GM21723 (cell line): ENCODE measurements at regions not wholly inside any gene's neighbourhood (a gene's known extent, or its start where the extent isn't known, plus 50 kb on each side); places are given as distances from the start of the nearest gene placed in this dataset.

ENCODE experiments used
- ATAC-seq: cut with Tn5 transposase; IDR thresholded peaks from one replicate; pipeline ENCODE4 v1.9.1; 2021; ENCODE audit warnings: mild to moderate bottlenecking, moderate library complexity; ENCODE audit not compliant: unreplicated experiment

- ATAC-seq = no peak
Observed at GRCh38 chr9:2351324-2351723, 270.3 kb upstream of the VLDLR start.

DNA sequence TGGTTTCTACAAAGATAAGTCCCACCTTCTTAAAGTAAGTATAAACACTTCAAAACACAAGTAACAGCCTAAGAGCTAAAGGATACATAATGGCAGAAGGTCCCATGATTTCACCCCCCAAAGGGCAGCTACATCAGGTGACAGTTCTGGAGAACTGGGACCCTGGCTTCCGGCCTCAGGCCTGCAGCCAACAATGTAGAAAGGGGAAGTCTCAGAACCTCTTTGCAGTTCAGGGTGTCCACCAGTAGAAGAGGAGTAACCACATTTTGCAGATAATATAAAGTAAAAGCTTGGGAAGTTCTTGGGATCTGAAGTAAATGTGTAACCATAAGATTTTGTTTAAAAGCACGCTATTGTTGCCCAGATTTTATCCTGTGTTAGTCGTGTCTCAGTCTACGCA is 267.4 kb upstream of the VLDLR start:
- no peak for ATAC-seq

DNA sequence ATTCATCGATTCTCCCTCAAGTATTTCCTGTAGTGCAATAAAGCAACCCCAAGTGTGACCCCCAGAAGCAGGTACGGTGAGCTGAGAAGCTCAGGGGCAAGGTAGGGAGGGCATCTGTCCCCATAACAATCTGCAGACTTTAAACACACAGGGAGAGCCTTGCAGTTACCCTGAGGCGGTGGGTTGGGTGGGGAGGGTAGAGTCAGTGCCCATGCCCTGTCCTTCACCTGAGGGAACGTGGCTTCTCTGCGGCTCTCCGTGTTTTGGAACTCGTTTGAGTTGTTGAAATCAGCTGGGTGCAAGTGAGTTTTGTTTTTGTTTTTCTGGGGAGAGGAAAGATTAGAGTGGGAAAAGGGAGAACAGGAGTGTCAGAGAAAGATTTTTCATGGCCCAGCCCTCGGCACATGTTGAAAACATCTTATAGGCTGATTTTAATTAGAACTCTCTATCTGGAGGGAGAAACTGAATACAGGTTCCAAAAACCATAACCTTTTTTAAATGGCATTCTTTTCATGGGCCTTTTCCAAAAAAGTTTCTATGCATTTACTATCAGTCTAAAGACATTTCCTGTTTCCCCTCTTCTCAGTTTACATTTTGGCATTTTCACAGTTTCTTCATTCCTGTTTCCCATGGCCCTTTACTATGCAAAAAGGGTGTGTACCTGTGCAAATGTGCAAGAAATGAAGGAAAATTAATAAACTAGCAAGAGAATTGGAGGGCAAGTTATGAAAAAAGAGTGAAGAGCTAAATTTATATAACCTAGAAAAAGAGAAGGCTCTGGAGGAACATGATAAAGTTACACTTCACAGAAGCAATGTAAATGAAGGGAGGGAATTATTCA is 266.5 kb upstream of the VLDLR start:
- ATAC-seq = no peak

- ATAC-seq = no peak
Observed at GRCh38 chr9:2355697-2355983, 265.9 kb upstream of the VLDLR start.

- no peak for ATAC-seq
Observed at GRCh38 chr9:2356041-2356790, 265.4 kb upstream of the VLDLR start.

DNA sequence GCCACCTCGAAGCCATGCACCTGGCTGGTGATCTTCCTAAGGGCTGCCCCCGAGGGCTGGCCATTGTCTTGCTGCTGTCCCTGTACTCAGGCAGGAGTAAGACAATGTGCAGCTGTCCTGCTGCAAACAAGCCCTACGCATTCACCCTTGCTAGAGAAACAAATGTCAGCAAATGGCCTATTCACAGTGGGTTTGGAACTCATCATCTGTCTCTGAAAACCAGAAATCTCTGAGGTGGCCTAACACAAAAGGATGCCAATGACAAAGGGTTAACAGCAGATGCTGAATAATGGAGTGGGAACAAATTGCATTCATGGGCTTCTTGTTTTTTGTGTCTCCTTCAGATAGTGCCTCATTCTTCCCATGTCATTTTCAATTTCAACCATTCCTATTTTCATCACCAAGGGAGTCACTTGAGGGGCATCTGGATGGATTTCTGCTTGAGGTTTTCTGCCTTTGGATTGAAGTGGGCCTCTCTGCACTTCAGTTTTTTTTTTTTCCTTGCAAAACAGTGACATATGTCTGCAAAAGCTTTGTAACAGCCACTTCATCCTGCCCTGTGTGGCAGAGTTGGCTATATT is 261.6 kb upstream of the VLDLR start:
- ATAC-seq = no peak

- ATAC-seq = no peak
Observed at GRCh38 chr9:2362150-2362549, 259.4 kb upstream of the VLDLR start.

GRCh38 chr9:2363138-2363745 is 258.3 kb upstream of the VLDLR start:
- no peak for ATAC-seq

DNA sequence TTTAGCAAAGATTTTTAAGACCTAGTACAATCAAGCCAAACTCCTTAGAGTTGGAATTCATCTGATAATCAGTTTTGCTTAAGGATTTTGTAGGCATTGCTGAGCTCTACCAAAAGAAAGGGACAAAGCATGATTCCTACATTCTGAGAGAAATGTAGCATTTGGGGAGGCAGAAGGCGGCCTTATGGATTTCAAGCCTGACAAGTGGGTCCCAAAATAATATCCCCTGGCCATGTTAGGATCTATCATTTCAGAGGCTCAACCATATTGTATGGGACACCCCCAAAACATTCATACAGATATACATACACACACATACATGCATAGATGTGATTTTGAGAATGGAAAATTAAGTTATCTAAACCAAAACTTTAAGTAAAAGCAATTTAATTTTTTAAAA is 257.8 kb upstream of the VLDLR start:
- no peak for ATAC-seq

- no peak for ATAC-seq
Observed at GRCh38 chr9:2367970-2368369, 253.6 kb upstream of the VLDLR start.

DNA sequence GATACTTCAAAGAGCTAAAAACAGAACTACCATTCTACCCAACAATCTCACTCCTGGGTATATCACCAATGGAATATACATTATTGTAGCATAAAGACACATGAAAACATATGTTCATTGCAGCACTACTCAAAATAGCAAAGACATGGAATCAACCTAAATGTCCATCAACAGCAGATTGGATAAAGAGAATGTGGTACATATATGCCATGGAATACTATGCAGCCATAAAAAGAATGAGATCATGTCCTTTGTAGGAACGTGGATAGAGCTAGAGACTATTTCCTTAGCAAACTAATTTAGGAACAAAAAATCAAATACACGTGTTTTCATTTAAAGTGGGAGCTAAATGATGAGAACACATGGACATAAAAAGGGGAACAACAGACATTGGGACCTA is 247.9 kb upstream of the VLDLR start:
- ATAC-seq = no peak

DNA sequence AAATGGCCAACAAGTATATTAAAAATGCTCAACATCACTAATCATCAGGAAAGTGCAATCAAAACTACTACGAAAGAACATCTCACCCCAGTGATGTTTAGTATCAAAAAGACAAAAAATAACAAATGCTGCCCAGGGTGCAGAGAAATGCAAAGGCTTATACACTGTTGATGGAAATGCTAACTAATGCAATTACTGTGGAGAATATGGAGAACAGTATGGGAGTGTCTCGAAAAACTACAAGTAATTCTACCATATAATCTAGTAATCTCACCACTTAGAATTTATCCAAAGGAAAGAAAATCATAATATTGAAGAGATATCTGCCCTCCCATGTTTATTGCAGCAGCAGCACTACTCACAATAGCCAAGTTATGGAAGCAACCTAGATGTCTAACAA is 246.5 kb upstream of the VLDLR start:
- no peak for ATAC-seq

DNA sequence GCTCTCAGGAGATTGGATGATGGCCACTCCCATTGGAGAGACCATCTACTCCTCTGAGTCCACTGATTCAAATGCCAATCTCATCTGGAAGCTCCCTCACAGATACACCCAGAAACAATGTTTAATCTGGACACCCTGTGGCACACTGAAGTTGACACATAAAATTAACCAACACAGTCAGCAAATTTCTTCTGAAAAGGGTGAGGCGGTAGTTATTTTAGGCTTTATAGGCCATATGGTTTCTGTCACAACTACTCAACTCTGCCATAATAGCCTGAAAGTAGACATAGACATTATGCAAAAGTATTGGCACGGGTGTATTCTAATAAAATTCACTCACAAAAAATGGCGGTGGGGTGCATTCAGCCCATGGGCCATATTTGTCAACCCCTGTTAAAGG is 244.5 kb upstream of the VLDLR start:
- no peak for ATAC-seq

- no peak for ATAC-seq
Observed at GRCh38 chr9:2377834-2378233, 243.8 kb upstream of the VLDLR start.

- no peak for ATAC-seq
Observed at GRCh38 chr9:2378266-2378665, 243.3 kb upstream of the VLDLR start.

GRCh38 chr9:2378816-2379215 is 242.8 kb upstream of the VLDLR start:
- ATAC-seq = no peak

DNA sequence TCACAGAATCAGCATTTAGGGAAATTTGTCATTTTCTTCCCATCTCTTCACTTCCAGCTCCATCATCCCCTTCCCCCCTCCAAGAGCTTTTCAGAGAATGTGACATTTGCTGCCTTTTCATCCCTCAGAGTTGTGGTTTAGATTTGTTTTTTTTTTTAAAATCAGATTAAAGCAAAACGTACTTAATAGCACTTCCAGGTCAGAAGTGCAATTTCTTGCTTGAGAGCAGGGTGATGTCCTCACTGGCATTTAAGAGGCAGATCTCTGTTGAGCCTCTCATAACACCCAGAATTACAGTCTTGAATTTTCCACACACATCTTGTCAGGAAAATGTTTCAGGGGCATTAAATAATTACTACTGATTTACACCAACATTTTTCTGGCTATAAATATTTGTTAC is 236.8 kb upstream of the VLDLR start:
- no peak for ATAC-seq

DNA sequence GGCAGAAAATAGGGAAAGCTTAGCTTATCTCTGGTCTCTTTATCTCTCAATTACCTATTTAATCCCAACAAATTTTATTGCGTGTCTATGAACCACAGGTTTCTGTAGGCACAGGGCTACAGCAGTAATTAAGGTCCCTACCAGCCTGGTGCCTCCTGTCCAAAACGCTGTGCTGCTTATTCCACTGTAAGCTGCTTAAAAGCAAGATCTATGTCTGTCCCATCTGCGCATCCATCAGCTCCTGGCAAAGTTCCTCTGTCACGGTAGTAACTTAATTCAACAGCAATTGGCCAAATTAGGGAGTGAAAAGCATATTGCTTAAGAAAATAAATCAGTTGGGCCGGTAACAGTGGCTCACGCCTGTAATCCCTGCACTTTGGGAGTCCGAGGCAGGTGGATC is 235.8 kb upstream of the VLDLR start:
- no peak for ATAC-seq

DNA sequence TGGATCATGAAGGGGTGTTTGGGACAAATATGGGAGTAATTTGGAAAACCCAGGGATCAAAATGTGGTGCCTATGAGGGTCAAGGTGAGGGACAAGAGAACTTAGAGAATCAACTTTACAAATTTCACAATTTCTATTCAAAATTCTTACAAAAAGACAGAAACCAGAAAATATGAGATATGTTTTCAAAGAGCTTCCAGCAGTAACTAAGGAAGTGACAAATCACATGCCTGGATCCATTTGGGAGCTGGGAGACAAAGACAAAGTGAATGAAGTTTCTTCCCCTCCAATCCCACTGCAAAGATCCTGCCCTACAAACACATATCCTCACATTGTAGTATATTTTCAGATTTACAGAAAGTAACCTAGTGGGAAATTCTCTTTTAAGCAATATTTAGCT is 235.0 kb upstream of the VLDLR start:
- ATAC-seq = no peak

- no peak for ATAC-seq
Observed at GRCh38 chr9:2387166-2387565, 234.4 kb upstream of the VLDLR start.

DNA sequence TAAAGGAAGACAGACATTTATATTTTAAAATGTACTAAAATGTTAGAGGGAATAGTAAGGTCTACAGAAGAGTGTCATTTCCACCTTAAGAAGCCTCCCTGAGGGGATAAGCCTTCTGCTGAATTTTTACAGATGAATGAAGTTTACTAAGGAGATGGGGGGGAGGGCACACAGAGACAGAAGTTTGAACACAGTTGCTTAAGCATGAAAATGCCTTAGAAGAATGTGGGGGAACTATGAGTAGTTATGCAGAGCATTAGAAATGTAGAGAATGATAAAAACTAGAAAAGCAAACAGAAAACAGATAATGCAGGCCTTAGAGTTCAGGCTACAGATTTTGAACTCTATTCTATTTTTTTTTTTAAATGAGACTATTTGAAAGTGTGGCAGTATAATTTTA is 232.2 kb upstream of the VLDLR start:
- ATAC-seq = no peak

DNA sequence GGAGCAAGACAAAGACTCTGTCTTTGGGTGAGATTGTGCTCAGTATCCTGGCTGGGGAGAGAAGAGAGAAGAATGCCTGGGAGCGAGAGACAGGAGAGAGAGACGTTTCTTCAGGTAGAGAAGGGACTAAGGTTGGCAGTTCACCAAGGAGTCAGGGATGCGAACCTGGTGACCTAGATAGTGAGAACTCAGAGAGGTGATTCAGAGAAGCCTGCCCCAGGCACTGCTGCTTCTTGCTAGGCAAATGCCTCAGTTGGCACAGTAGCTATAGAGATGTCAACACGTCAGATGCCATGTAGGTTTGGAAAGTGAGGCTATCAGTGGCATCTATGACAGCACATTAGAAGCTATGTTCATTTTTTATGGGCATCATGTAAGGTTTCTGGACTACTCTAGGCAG is 231.6 kb upstream of the VLDLR start:
- no peak for ATAC-seq
